B cell (primary cell): ENCODE measurements at regions not wholly inside any gene's neighbourhood (a gene's known extent, or its start where the extent isn't known, plus 50 kb on each side); places are given as distances from the start of the nearest gene placed in this dataset.

ENCODE experiments used
- ATAC-seq: fragments of 200-7000 bp; cut with Tn5 transposase; one replicate; pipeline ENCODE4 v1.10.0; 2021; ENCODE audit warnings: low read depth, mild to moderate bottlenecking, moderate number of reproducible peaks, moderate library complexity
- CTCF ChIA-PET: fragments of 350-600 bp; sonication (Branson Sonifier 250); formaldehyde crosslinking; loops from one replicate; lab custom pipeline; 2021; ENCODE audit warnings: antibody characterized with exemption, inconsistent platforms; lab: Charles Lee
- POLR2A ChIA-PET: fragments of 350-600 bp; sonication (Branson Sonifier 250); formaldehyde crosslinking; loops from one replicate; lab custom pipeline; 2021; ENCODE audit warnings: antibody characterized with exemption; lab: Charles Lee
- DNase-seq: peaks from one replicate; pipeline ENCODE4 v3.0.0; 2013
- H2AFZ ChIP-seq: 2 replicates; pipeline ENCODE4 v1.6.1; 2012; ENCODE audit warnings: mild to moderate bottlenecking, low read depth, low read length; ENCODE audit not compliant: insufficient read depth, poor library complexity, severe bottlenecking
- H3K27ac ChIP-seq, 2 donors: 1 replicate in 1 of 2; 2 replicates in 1 of 2; pipeline ENCODE4 v1.5.1; 2012 to 2013; ENCODE audit warnings: low read length in 2 of 2, mild to moderate bottlenecking in 2 of 2, moderate library complexity in 1 of 2
- H3K27me3 ChIP-seq, 4 experiments: fragments of 200-600 bp in 1 of 4; sonication (generic) in 1 of 4; replicated peaks in 1 of 4; 1 replicate in 2 of 4; 2 replicates in 2 of 4; pipeline versions ENCODE4 v1.6.1 to v1.7.0; 2013 to 2016; ENCODE audit warnings: low read length in 3 of 4, mild to moderate bottlenecking in 2 of 4, mixed read lengths in 1 of 4, moderate library complexity in 1 of 4; ENCODE audit not compliant: insufficient read depth in 4 of 4, control insufficient read depth in 3 of 4; ENCODE audit errors: control extremely low read depth in 1 of 4
- H3K36me3 ChIP-seq, 2 experiments: replicated peaks in 1 of 2; 1 replicate in 1 of 2; 2 replicates in 1 of 2; pipeline versions ENCODE4 v1.6.1 to v1.7.1; 2013; ENCODE audit warnings: low read length in 1 of 2; ENCODE audit not compliant: insufficient read depth in 2 of 2, control insufficient read depth in 1 of 2; ENCODE audit errors: control extremely low read depth in 1 of 2, extremely low read depth in 1 of 2
- H3K4me1 ChIP-seq, 2 donors: fragments of 200-600 bp in 1 of 2; sonication (generic) in 1 of 2; 1 replicate in 1 of 2; 2 replicates in 1 of 2; pipeline versions ENCODE4 v1.5.1 to v1.6.1; 2013 to 2017; ENCODE audit warnings: low read length in 2 of 2; ENCODE audit not compliant: control insufficient read depth in 2 of 2, insufficient read depth in 2 of 2
- H3K4me2 ChIP-seq: replicated peaks from 2 replicates; pipeline ENCODE3; 2012; ENCODE audit warnings: mild to moderate bottlenecking, low read depth, low read length; ENCODE audit not compliant: poor library complexity, severe bottlenecking
- H3K4me3 ChIP-seq, 5 experiments: fragments of 200-600 bp in 1 of 5; sonication (generic) in 1 of 5; 1 replicate in 3 of 5; 2 replicates in 2 of 5; pipeline versions ENCODE4 v1.5.1 to v1.7.0; 2011 to 2016; ENCODE audit warnings: low read length in 4 of 5, mild to moderate bottlenecking in 4 of 5, low read depth in 2 of 5, control low read depth in 1 of 5, moderate library complexity in 1 of 5; ENCODE audit not compliant: insufficient read depth in 1 of 5; ENCODE audit errors: control extremely low read depth in 1 of 5, extremely low read depth in 1 of 5
- H3K79me2 ChIP-seq: fragments of 200-600 bp; sonication (generic); one replicate; pipeline ENCODE4 v1.6.0; 2016; ENCODE audit warnings: low read length; ENCODE audit not compliant: control insufficient read depth, insufficient read depth
- H3K9ac ChIP-seq: fragments of 200-600 bp; sonication (generic); 2 replicates; pipeline ENCODE4 v1.6.1; 2017; ENCODE audit warnings: mild to moderate bottlenecking, low read length, moderate library complexity
- H3K9me3 ChIP-seq, 3 donors: one replicate each; pipeline versions ENCODE4 v1.6.1 to v1.7.1; 2013; ENCODE audit warnings: low read length in 2 of 3; ENCODE audit not compliant: control insufficient read depth in 2 of 3, insufficient read depth in 1 of 3; ENCODE audit errors: control extremely low read depth in 1 of 3
- H4K20me1 ChIP-seq: 2 replicates; pipeline ENCODE4 v1.6.0; 2012; ENCODE audit warnings: mild to moderate bottlenecking, low read length; ENCODE audit not compliant: insufficient read depth, control insufficient read depth, poor library complexity, severe bottlenecking
- H3K27ac Mint-ChIP-seq: one replicate; pipeline ENCODE4 v1.8.0; 2021; ENCODE audit warnings: mixed read lengths
- H3K27me3 Mint-ChIP-seq: one replicate; pipeline ENCODE4 v1.8.0; 2021; ENCODE audit warnings: mixed read lengths
- H3K4me1 Mint-ChIP-seq: one replicate; pipeline ENCODE4 v1.8.0; 2021; ENCODE audit warnings: mixed read lengths
- H3K4me3 Mint-ChIP-seq: one replicate; pipeline ENCODE4 v1.8.0; 2021; ENCODE audit warnings: mixed read lengths
- H3K9me3 Mint-ChIP-seq: one replicate; pipeline ENCODE4 v1.8.0; 2022; ENCODE audit warnings: mixed read lengths; ENCODE audit not compliant: insufficient read depth
- CTCF ChIP-seq: fragments of 200-600 bp; IDR thresholded peaks from one replicate; pipeline ENCODE4 v1.8.0; 2022; ENCODE audit warnings: antibody characterized with exemption, mild to moderate bottlenecking
- EZH2 ChIP-seq: IDR thresholded peaks from 2 replicates; pipeline ENCODE4 v1.6.1; 2012; ENCODE audit warnings: borderline replicate concordance, low read depth, mild to moderate bottlenecking, moderate library complexity, low read length; ENCODE audit not compliant: insufficient read depth, poor library complexity, severe bottlenecking
- WGBS: methylation state at CpG from one replicate; pipeline ENCODE4 v1.1.5; 2013; ENCODE audit warnings: missing lambda C conversion rate; ENCODE audit not compliant: insufficient coverage; 5-methylcytosine and 5-hydroxymethylcytosine counted together
- intact Hi-C: fragments of 100-400 bp; cut with micrococcal nuclease; formaldehyde crosslinking; loops from one replicate; pipeline ENCODE4 v1.10.0; 2022

- Histone ChIP-seq H3K27me3 (no peaks in the 10 kb centered on the region), H3K9me3 (no peaks in the 10 kb centered on the region), H3K9ac (no peak overlapping the region), H4K20me1 (no peaks in the 10 kb centered on the region), H3K36me3 (no peaks in the 10 kb centered on the region), H3K79me2 (no peaks in the 10 kb centered on the region), H3K27ac (no peak overlapping the region), H3K4me3 (no peak overlapping the region), H3K4me2 (no peak overlapping the region), H2AFZ (no peak overlapping the region), H3K4me1 (no peaks in the 10 kb centered on the region)
- Mint-ChIP-seq H3K4me1 (no peaks in the 10 kb centered on the region), H3K9me3 (peaks cover 2% of the 10 kb centered on the region), H3K27me3 (no peaks in the 10 kb centered on the region), H3K4me3 (no peak overlapping the region), H3K27ac (no peak overlapping the region)
- CTCF ChIA-PET, result no interaction called here
- intact Hi-C loops, result no loop called here
- ATAC-seq, result no peak
- WGBS, result 75% methylated on average over 1 of the region's 1 CpG
- no peak for DNase-seq
- TF ChIP-seq EZH2 (no peak), CTCF (no peak)
- POLR2A ChIA-PET, result no interaction called here
These were observed 238.8 kb upstream of the PCDH10 start for GRCh38 chr4:132910229-132910748.

GRCh38 chr4:132918096-132918495, 231.0 kb upstream of the PCDH10 start:
- no peaks in the 10 kb centered on the region for H3K9me3 Mint-ChIP-seq
- H3K9ac ChIP-seq, result no peak overlapping the region

More at GRCh38 chr4:132918096-132918495, 231.0 kb upstream of the PCDH10 start:
- Histone ChIP-seq H3K36me3 (no peaks in the 10 kb centered on the region), H4K20me1 (no peaks in the 10 kb centered on the region), H3K27me3 (no peaks in the 10 kb centered on the region), H2AFZ (no peak overlapping the region), H3K27ac (no peak overlapping the region), H3K4me2 (no peak overlapping the region), H3K9me3 (no peaks in the 10 kb centered on the region), H3K79me2 (no peaks in the 10 kb centered on the region), H3K4me1 (no peaks in the 10 kb centered on the region), H3K4me3 (no peak overlapping the region)
- TF ChIP-seq EZH2, result no peak
- TF ChIP-seq CTCF, result no peak
- ChIA-PET CTCF (no interaction called here), POLR2A (no interaction called here)
- no peak for ATAC-seq
- 100% methylated on average over 1 of the region's 1 CpG for WGBS
- DNase-seq, result no peak
- no peaks in the 10 kb centered on the region for H3K27me3 Mint-ChIP-seq
- H3K4me3 Mint-ChIP-seq, result no peak overlapping the region
- no peak overlapping the region for H3K27ac Mint-ChIP-seq
- no peaks in the 10 kb centered on the region for H3K4me1 Mint-ChIP-seq
- intact Hi-C loops, result no loop called here
